Tibial nerve (tissue), 4 donors: ENCODE measurements at regions not wholly inside any gene's neighbourhood (a gene's known extent, or its start where the extent isn't known, plus 50 kb on each side); places are given as distances from the start of the nearest gene placed in this dataset.

Source experiments
- DNase-seq, 2 donors: peaks; one replicate each; pipeline ENCODE4 v3.0.0-alpha.2; 2019; ENCODE audit warnings: low spot score in 2 of 2
- H3K27ac ChIP-seq, 4 donors: fragments of 200-600 bp; sonication (generic) in 3 of 4; one replicate each; pipeline ENCODE4 v1.5.1; 2017 to 2019; ENCODE audit warnings: mild to moderate bottlenecking in 1 of 4
- H3K27me3 ChIP-seq, 2 donors: fragments of 200-600 bp; sonication (generic) in 1 of 2; one replicate each; pipeline versions ENCODE4 v1.5.1 to v1.6.0; 2017 to 2019
- H3K36me3 ChIP-seq, 3 donors: fragments of 200-600 bp; sonication (generic); one replicate each; pipeline ENCODE4 v1.5.1; 2018 to 2019
- H3K4me1 ChIP-seq, 4 donors: fragments of 200-600 bp; sonication (generic) in 3 of 4; one replicate each; pipeline ENCODE4 v1.5.1; 2017 to 2019
- H3K4me3 ChIP-seq, 4 donors: fragments of 200-600 bp; sonication (generic) in 3 of 4; one replicate each; pipeline ENCODE4 v1.5.1; 2017 to 2019; ENCODE audit warnings: mild to moderate bottlenecking in 1 of 4, moderate library complexity in 1 of 4
- H3K9me3 ChIP-seq, 4 donors: fragments of 200-600 bp; sonication (generic) in 3 of 4; one replicate each; pipeline ENCODE4 v1.5.1; 2017 to 2019
- EP300 ChIP-seq, 2 donors: sonication (generic); formaldehyde crosslinking; IDR thresholded peaks; one replicate each; pipeline ENCODE4 v1.6.1; 2017; ENCODE audit warnings: antibody characterized with exemption in 2 of 2, mild to moderate bottlenecking in 1 of 2
- POLR2A ChIP-seq, 2 donors: fragments of 450-650 bp; IDR thresholded peaks; one replicate each; pipeline ENCODE4 v1.6.1; 2017; ENCODE audit warnings: antibody characterized with exemption in 2 of 2, mild to moderate bottlenecking in 2 of 2, moderate library complexity in 2 of 2
- WGBS, 2 donors: methylation state at CpG; one replicate each; pipeline ENCODE4 v1.1.5; 2018; 5-methylcytosine and 5-hydroxymethylcytosine counted together
- TF ChIP-seq, protein P1 (sequence below), 5 experiments: fragments of 200-600 bp in 3 of 5; fragments of 450-650 bp in 2 of 5; sonication (generic) in 3 of 5; IDR thresholded peaks; one replicate each; pipeline ENCODE4 v1.5.1; 2016 to 2019; ENCODE audit warnings: antibody characterized with exemption in 5 of 5, mild to moderate bottlenecking in 3 of 5, moderate library complexity in 2 of 5

DNA sequence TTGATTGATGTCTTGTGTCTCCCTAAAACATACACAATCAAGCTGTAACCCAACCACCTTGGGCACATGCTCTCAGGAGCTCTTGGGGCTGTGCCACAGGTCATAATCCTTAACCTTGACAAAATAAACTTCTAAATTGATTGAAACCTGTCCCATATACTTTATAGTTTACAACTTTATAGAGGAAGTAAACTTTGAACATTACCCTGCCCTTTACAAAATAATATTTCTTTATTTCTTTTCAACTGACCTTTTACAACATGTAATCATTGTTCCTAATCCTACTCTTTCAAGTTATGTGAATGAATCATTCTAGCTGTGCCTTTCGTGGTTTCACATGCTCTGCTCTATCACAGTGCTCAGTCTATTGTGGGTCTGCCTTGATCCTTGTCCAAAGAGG lies 118.3 kb upstream of the ATP1A1 start:
- Histone ChIP-seq H3K4me3 (no peak overlapping the region), H3K9me3 (no peaks in the 10 kb centered on the region), H3K27me3 (no peaks in the 10 kb centered on the region), H3K36me3 (no peaks in the 10 kb centered on the region), H3K4me1 (no peaks in the 10 kb centered on the region), H3K27ac (no peak overlapping the region)
- WGBS, 2 donors: 31 to 46% methylated on average over 1 of the region's 1 CpG
- TF ChIP-seq EP300 (IDR thresholded peaks at IDR 0.05) (no peak), POLR2A (IDR thresholded peaks at IDR 0.05) (no peak)
- TF ChIP-seq, protein P1, sequence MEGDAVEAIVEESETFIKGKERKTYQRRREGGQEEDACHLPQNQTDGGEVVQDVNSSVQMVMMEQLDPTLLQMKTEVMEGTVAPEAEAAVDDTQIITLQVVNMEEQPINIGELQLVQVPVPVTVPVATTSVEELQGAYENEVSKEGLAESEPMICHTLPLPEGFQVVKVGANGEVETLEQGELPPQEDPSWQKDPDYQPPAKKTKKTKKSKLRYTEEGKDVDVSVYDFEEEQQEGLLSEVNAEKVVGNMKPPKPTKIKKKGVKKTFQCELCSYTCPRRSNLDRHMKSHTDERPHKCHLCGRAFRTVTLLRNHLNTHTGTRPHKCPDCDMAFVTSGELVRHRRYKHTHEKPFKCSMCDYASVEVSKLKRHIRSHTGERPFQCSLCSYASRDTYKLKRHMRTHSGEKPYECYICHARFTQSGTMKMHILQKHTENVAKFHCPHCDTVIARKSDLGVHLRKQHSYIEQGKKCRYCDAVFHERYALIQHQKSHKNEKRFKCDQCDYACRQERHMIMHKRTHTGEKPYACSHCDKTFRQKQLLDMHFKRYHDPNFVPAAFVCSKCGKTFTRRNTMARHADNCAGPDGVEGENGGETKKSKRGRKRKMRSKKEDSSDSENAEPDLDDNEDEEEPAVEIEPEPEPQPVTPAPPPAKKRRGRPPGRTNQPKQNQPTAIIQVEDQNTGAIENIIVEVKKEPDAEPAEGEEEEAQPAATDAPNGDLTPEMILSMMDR (IDR thresholded peaks at IDR 0.05): no peak
- no peak for DNase-seq

DNA sequence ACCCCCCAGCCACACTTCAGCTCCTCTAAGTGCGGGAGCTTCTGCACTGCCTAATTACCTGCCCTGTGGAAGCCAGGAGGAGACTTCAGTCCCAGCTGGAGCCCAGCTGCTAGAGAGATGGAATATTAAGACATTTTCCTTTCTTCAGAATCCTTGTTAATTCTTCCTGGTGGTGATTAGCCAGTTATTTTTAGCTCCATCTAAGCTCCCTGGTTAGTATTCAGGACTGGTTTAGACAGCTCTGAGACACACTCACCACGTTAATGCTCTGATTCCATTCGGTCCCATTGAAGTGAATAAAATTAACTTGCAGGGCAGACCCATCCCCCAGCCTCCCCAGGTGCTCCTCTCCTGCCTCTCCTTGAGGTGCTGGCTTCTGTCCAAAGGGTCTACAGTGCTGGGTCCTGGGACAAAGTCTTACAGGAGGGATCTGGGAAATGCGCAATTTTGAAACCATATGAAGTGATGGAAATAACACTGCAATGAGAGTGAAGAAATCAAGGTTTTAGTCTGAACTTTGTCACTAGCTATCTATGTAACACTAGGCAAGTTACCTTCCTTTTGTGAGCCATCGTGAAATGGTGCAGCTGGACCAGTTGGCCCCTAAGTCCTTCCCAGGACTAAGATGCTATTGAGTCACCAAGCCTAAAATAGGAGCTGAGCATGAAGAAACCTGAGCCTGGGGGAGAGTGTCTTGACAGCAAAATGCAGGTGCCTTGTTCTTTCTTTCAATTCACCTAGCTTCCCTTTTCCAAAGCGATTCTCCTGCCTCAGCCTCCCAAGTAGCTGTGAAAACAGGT lies 117.4 kb upstream of the ATP1A1 start:
- Histone ChIP-seq H3K4me3 (no peak overlapping the region), H3K36me3 (no peaks in the 10 kb centered on the region), H3K4me1 (no peaks in the 10 kb centered on the region), H3K27me3 (no peaks in the 10 kb centered on the region), H3K9me3 (no peaks in the 10 kb centered on the region), H3K27ac (no peak overlapping the region)
- no peak for DNase-seq
- WGBS, 2 donors: 56 to 66% methylated on average over 6 of the region's 6 CpGs
- TF ChIP-seq, protein P1 (IDR thresholded peaks at IDR 0.05): no peak
- TF ChIP-seq POLR2A (IDR thresholded peaks at IDR 0.05) (no peak), EP300 (IDR thresholded peaks at IDR 0.05) (no peak)

DNA sequence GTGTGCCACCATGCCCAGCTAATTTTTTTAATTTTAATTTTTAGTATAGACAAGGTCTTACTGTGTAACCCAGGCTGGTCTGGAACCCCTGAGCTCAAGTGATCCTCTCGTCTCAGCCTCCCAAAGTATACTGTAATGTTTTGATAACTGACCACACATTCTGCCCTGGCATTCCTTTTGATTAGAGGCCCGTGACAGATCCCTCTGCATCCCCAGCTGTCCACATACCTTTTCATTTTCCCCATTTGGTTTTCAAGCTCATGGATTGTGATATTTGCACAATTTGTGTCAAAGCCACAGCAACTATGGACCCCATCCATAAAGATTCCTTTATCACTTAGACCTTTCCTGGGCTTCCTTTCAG lies 116.8 kb upstream of the ATP1A1 start:
- Histone ChIP-seq H3K4me1 (no peaks in the 10 kb centered on the region), H3K27me3 (no peaks in the 10 kb centered on the region), H3K4me3 (no peak overlapping the region), H3K9me3 (no peaks in the 10 kb centered on the region), H3K36me3 (no peaks in the 10 kb centered on the region), H3K27ac (no peak overlapping the region)
- TF ChIP-seq, protein P1 (IDR thresholded peaks at IDR 0.05): no peak
- no peak for TF ChIP-seq POLR2A (IDR thresholded peaks at IDR 0.05)
- TF ChIP-seq EP300 (IDR thresholded peaks at IDR 0.05): no peak
- WGBS, 2 donors: 73 to 84% methylated on average over 2 of the region's 2 CpGs
- DNase-seq: no peak

DNA sequence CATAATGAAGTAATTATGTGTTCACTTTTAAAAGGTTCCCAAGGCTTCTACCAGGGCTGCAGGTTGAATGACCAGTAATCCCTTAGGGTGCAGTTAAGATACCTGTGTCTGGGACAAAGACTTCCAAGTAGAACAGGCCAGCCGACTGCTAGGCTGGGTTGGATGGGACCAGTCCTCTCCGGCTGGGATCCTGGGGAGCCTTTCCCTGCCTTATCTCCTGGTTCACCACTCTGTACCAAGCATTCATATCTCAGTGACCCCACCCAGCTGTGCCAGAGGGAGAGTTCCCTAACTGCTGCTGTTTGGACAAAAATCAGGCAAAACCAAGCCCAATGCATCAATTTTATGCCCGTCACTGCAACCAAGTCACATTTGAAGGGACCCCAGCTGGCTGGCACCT lies 116.2 kb upstream of the ATP1A1 start:
- H3K4me3 ChIP-seq: no peak overlapping the region
- TF ChIP-seq, protein P1 (IDR thresholded peaks at IDR 0.05): no peak
- no peaks in the 10 kb centered on the region for H3K27me3 ChIP-seq
- DNase-seq: no peak
- no peaks in the 10 kb centered on the region for H3K36me3 ChIP-seq
- H3K9me3 ChIP-seq: no peaks in the 10 kb centered on the region
- 76 to 90% methylated on average over 3 of the region's 3 CpGs for WGBS, 2 donors
- H3K4me1 ChIP-seq: no peaks in the 10 kb centered on the region
- no peak overlapping the region for H3K27ac ChIP-seq

DNA sequence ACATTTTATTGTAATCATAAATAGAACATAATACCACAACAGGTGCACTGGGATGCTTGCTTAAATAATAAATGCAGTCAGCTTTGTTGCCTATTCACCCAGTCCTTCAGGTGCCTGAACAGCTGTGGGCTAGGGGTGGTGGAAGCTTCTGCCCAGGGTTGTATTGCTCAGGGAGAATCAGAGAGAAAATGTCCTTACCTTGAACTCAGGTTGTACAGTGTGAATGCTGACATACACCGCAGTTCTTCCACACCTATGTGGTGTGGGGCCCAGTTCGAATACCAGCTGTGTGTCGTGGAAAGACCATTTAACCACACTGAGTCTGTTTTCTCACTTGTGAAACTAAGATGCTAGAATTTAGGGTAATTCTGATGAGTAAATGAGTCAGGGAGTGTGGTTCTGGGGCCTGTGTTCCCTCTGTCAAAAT lies 115.7 kb upstream of the ATP1A1 start:
- H3K4me3 ChIP-seq: no peak overlapping the region
- no peaks in the 10 kb centered on the region for H3K36me3 ChIP-seq
- no peaks in the 10 kb centered on the region for H3K27me3 ChIP-seq
- no peak overlapping the region for H3K27ac ChIP-seq
- no peaks in the 10 kb centered on the region for H3K4me1 ChIP-seq
- WGBS, 2 donors: 65 to 69% methylated on average over 3 of the region's 3 CpGs
- no peak for DNase-seq
- TF ChIP-seq, protein P1 (IDR thresholded peaks at IDR 0.05): no peak
- no peak for TF ChIP-seq POLR2A (IDR thresholded peaks at IDR 0.05)
- TF ChIP-seq EP300 (IDR thresholded peaks at IDR 0.05): no peak
- no peaks in the 10 kb centered on the region for H3K9me3 ChIP-seq
